BLaER1 treated with 17β-estradiol and CSF1 and Interleukin-3, amounts not matched to agents 10 nM and 100 nM (cell line): ENCODE measurements at regions not wholly inside any gene's neighbourhood (a gene's known extent, or its start where the extent isn't known, plus 50 kb on each side); places are given as distances from the start of the nearest gene placed in this dataset.

ENCODE experiments used
- H3K27ac ChIP-seq, 11 experiments: shearing (Covaris generic); formaldehyde crosslinking; 2 replicates each; pipeline ENCODE4 v1.8.1; 2022
- H3K27me3 ChIP-seq, 11 experiments: shearing (Covaris generic); formaldehyde crosslinking; 2 replicates each; pipeline ENCODE4 v1.8.1; 2022
- H3K36me3 ChIP-seq, 11 experiments: shearing (Covaris generic); formaldehyde crosslinking; 2 replicates each; pipeline ENCODE4 v1.8.1; 2022
- H3K4me1 ChIP-seq, 10 experiments: shearing (Covaris generic); formaldehyde crosslinking; 2 replicates each; pipeline ENCODE4 v1.8.1; 2022
- H3K4me2 ChIP-seq, 11 experiments: shearing (Covaris generic); formaldehyde crosslinking; 2 replicates each; pipeline ENCODE4 v1.8.1; 2022
- H3K4me3 ChIP-seq, 10 experiments: shearing (Covaris generic); formaldehyde crosslinking; 2 replicates each; pipeline ENCODE4 v1.8.1; 2022
- H3K9ac ChIP-seq, 11 experiments: shearing (Covaris generic); formaldehyde crosslinking; 2 replicates each; pipeline ENCODE4 v1.8.1; 2022
- H3K9me3 ChIP-seq, 11 experiments: shearing (Covaris generic); formaldehyde crosslinking; replicated peaks in 1 of 11; 2 replicates each; pipeline ENCODE4 v1.8.1; 2022
- H4K20me1 ChIP-seq, 11 experiments: shearing (Covaris generic); formaldehyde crosslinking; 2 replicates each; pipeline ENCODE4 v1.8.1; 2022
- Cebpa-rat ChIP-seq, 11 experiments: shearing (Covaris generic); IDR thresholded peaks; 2 replicates each; pipeline ENCODE4 v1.8.1; 2022

DNA sequence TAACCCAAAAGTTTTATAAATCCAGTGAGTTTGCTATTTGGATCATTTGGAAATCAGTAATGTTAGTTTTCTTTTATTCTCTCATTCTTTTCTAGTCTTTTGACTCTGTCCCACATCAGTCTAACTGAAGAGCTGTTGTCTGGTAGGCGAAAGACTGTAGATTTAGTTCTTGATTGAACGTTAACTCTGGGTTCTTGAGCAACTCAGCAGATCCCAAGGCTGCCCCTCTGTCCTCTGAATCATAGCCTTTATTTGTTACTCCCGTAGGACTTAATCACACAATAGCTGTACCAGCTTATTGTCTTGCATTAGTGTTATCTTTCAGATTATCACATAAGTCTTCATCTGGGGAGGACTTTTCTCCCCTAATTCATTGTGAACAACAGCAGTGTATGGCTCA is 119.3 kb upstream of the TOM1L1 start:
- H3K27me3 ChIP-seq: no peaks in the 10 kb centered on the region
- H3K4me2 ChIP-seq: no peak overlapping the region
- H4K20me1 ChIP-seq: no peaks in the 10 kb centered on the region
- no peaks in the 10 kb centered on the region for H3K9me3 ChIP-seq
- TF ChIP-seq Cebpa-rat (IDR thresholded peaks at IDR 0.05): no peak
- H3K4me3 ChIP-seq: no peak overlapping the region
- H3K27ac ChIP-seq: no peak overlapping the region
- H3K4me1 ChIP-seq: no peaks in the 10 kb centered on the region
- no peak overlapping the region for H3K9ac ChIP-seq
- no peaks in the 10 kb centered on the region for H3K36me3 ChIP-seq

DNA sequence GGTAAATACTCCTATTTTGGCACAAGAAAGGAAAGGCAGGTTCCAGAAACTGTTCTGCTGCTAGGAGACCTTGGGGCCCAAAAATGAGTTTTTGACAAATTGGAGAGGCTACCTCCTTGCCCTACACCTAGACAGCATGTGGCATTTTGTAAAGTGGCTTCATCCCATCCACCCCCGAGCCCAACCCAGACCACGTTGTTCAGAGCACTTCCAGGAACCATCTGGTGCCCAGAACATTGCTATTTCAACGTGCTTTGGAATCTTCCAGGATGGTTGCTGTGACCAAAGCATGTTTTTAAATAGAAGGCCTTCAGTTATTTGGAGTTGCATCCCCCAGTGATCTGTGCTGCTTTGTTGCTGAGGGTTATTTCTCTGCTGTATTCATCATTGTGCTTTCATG is 116.3 kb upstream of the TOM1L1 start:
- no peak overlapping the region for H3K9ac ChIP-seq
- no peaks in the 10 kb centered on the region for H3K9me3 ChIP-seq
- no peaks in the 10 kb centered on the region for H3K27me3 ChIP-seq
- H3K4me2 ChIP-seq: no peak overlapping the region
- H3K36me3 ChIP-seq: no peaks in the 10 kb centered on the region
- no peaks in the 10 kb centered on the region for H4K20me1 ChIP-seq
- no peaks in the 10 kb centered on the region for H3K4me1 ChIP-seq
- TF ChIP-seq Cebpa-rat (IDR thresholded peaks at IDR 0.05): no peak
- H3K27ac ChIP-seq: no peak overlapping the region
- H3K4me3 ChIP-seq: no peak overlapping the region

DNA sequence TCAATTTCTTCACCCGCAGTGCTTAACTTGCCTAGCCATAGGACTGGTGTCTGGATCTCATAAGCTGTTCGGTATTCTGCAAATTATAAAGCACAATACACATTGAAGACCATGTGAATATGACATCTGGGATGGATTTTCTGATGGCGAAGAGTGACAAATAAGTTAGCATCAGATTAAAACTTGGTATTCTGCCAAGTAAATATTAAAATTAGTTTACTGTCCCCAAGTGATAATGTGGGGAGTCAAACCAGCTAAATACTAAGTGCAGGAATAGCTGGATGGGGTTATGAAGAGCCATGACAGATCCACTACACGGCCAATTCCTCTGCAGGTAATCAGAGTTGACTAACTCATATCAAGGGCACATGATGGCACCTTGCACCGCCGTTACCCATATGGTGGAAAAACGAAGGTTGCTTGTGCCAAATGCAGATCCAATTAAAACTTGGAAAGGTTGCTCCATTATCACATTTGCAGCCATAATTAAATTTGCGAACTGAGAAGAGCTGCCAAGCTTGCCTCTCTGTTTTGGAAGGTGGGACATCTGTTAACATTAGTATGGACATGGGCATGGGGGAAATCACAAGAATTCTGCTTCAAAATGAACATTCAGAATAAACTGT is 114.9 kb upstream of the TOM1L1 start:
- no peak overlapping the region for H3K9ac ChIP-seq
- no peaks in the 10 kb centered on the region for H4K20me1 ChIP-seq
- H3K4me2 ChIP-seq: no peak overlapping the region
- H3K36me3 ChIP-seq: no peaks in the 10 kb centered on the region
- H3K4me1 ChIP-seq: no peaks in the 10 kb centered on the region
- no peak overlapping the region for H3K4me3 ChIP-seq
- no peaks in the 10 kb centered on the region for H3K27me3 ChIP-seq
- no peak overlapping the region for H3K27ac ChIP-seq
- no peaks in the 10 kb centered on the region for H3K9me3 ChIP-seq
- TF ChIP-seq Cebpa-rat (IDR thresholded peaks at IDR 0.05): no peak

DNA sequence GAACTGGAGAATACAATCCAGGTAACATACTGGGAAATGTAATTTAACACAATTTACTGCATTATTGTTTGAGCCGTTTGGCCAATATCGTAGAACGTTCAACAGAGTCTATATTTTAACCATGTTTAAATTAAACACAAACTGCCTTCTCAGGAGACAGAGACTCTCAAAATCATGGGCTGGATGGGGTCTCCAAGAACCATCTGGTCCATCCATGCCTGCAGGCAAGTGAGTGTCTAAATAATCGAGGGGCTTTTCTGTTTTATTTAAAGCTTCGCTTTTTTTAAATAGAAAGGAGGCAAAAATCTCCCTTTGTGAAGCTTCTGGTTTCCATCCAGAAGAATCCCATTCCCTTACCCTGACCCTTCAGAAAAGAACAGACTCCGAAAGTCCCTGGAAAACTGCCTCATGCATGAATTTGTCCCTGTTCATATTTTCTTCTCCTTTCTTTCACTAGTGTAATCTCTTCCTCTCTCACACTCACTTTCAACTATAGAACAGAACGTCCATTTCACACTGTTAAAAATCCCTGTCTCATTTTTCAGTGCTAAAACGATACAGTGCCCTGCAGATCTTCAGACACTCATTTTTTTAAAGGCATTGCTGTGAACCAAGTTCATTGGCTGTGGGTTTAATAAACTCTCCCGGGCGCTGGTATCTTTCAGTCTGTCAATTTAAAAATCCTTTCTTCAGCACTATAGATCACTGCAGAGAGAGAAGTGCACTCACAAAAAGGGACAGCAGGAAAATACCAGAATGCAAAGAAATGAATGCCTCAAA is 111.4 kb upstream of the TOM1L1 start:
- peaks cover 0 to 5% (median 3%) of the 10 kb centered on the region in 11 experiments; a peak in 11 of 22 replicates for H3K9me3 ChIP-seq
- TF ChIP-seq Cebpa-rat (IDR thresholded peaks at IDR 0.05): no peak
- no peaks in the 10 kb centered on the region for H4K20me1 ChIP-seq
- no peak overlapping the region for H3K4me2 ChIP-seq
- no peak overlapping the region for H3K9ac ChIP-seq
- no peak overlapping the region for H3K27ac ChIP-seq
- H3K4me1 ChIP-seq: no peaks in the 10 kb centered on the region
- H3K27me3 ChIP-seq: no peaks in the 10 kb centered on the region
- no peak overlapping the region for H3K4me3 ChIP-seq
- H3K36me3 ChIP-seq: no peaks in the 10 kb centered on the region

DNA sequence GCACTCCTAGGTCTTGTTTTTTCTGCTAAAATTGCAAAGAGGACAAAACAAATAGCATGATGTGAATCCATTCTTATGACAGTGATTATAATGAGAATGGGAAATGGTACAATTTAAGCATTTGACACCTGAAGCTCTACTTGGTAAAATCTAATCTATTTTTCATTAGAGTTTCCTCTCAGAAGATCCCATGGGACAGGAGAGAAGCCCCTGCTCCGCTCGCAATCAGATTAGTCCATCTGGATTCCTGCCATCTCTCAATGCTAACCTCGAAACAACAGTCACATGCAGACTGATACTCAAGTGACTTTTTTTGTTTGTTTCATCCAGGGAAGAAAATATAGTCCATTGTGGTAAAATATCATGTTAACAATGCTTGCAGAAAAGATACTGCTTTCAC is 107.4 kb upstream of the TOM1L1 start:
- H3K9me3 ChIP-seq: peaks cover 0 to 12% (median 8%) of the 10 kb centered on the region in 11 experiments; a peak in 12 of 22 replicates
- no peak overlapping the region for H3K27ac ChIP-seq
- H3K4me2 ChIP-seq: no peak overlapping the region
- peaks cover 0 to 8% (median 3%) of the 10 kb centered on the region in 10 experiments; a peak in 3 of 20 replicates for H3K4me1 ChIP-seq
- H3K9ac ChIP-seq: no peak overlapping the region
- no peak overlapping the region for H3K4me3 ChIP-seq
- H3K27me3 ChIP-seq: no peaks in the 10 kb centered on the region
- H4K20me1 ChIP-seq: no peaks in the 10 kb centered on the region
- TF ChIP-seq Cebpa-rat (IDR thresholded peaks at IDR 0.05): no peak
- H3K36me3 ChIP-seq: no peaks in the 10 kb centered on the region

DNA sequence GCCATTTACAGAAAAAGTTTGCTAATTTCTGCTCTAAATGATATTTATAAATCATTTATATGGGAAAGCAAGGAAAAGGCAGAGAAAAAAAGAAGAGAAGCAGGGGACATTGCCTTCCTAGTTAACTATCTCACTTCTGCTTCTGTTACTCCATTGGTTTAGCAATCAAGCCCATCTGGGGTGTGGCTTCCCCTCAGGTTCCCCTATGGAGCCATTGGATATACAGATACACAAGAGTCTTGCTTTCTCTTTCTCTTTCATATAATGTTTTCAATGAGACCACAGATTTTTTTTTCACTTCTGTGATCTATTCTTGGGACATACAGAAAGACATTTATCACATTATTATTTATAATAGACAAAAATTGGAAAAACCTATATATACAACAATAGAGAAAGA is 105.6 kb upstream of the TOM1L1 start:
- Histone ChIP-seq H4K20me1 (no peaks in the 10 kb centered on the region), H3K9me3 (peaks cover 0 to 14% (median 8%) of the 10 kb centered on the region in 11 experiments; a peak in 12 of 22 replicates), H3K4me2 (peak overlapping the region in 5 of 11 experiments; percentile 16 to 40 (median 17); a peak in 5 of 22 replicates), H3K27ac (peak overlapping the region in 2 of 11 experiments; percentile 49 to 57; a peak in 4 of 22 replicates), H3K4me1 (peaks cover 0 to 8% (median 3%) of the 10 kb centered on the region in 10 experiments; a peak in 3 of 20 replicates), H3K4me3 (no peak overlapping the region), H3K9ac (no peak overlapping the region), H3K36me3 (no peaks in the 10 kb centered on the region), H3K27me3 (no peaks in the 10 kb centered on the region)
- TF ChIP-seq Cebpa-rat (IDR thresholded peaks at IDR 0.05): 0 out of 22 replicates have a peak, but pooled peaks of 1 of the 11 experiments have one; percentile 25

DNA sequence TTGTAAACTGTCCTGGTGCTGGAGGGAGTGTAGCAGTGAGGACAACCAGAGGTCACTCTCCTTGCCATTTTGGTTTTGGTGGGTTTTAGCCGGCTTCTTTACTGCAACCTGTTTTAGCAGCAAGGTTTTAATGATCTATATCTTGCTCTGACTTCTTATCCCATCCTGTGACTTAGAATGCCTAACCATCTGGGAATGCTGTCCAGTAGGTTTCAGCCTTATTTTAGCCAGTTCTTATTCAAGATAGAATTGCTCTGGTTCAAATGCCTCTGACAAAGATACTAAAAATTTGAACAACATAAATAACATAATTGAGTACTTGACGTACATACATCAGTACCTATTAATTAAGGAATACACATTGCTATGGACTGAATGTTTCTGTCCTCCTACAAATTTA is 93.3 kb upstream of the TOM1L1 start:
- Histone ChIP-seq H4K20me1 (no peaks in the 10 kb centered on the region), H3K27me3 (no peaks in the 10 kb centered on the region), H3K36me3 (no peaks in the 10 kb centered on the region), H3K4me2 (no peak overlapping the region), H3K9me3 (no peaks in the 10 kb centered on the region), H3K4me3 (no peak overlapping the region), H3K4me1 (no peaks in the 10 kb centered on the region), H3K9ac (no peak overlapping the region), H3K27ac (no peak overlapping the region)
- no peak for TF ChIP-seq Cebpa-rat (IDR thresholded peaks at IDR 0.05)

DNA sequence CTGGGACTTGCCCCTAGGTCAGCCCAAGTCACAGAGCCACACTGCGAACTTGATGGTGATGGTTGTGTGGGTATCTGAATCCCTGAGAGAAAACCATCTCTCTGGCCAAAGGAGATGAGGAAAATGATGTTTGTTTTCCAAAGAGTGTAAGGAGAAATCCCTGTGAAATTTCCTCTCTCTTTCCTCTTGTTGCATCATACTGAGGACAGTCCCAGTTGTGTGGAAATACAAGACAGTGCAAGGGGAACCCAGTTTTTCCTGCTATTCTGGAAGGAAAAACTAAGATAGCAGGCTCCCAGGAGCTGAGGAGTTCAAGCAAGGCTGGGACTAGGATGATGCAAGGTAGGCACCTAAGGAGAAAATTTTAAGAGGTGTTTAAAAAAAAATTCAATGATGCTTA is 86.8 kb upstream of the TOM1L1 start:
- H3K4me1 ChIP-seq: no peaks in the 10 kb centered on the region
- H3K36me3 ChIP-seq: no peaks in the 10 kb centered on the region
- no peak overlapping the region for H3K4me2 ChIP-seq
- H3K9me3 ChIP-seq: no peaks in the 10 kb centered on the region
- no peak overlapping the region for H3K4me3 ChIP-seq
- no peaks in the 10 kb centered on the region for H4K20me1 ChIP-seq
- TF ChIP-seq Cebpa-rat (IDR thresholded peaks at IDR 0.05): no peak
- H3K27me3 ChIP-seq: no peaks in the 10 kb centered on the region
- H3K27ac ChIP-seq: no peak overlapping the region
- H3K9ac ChIP-seq: no peak overlapping the region

DNA sequence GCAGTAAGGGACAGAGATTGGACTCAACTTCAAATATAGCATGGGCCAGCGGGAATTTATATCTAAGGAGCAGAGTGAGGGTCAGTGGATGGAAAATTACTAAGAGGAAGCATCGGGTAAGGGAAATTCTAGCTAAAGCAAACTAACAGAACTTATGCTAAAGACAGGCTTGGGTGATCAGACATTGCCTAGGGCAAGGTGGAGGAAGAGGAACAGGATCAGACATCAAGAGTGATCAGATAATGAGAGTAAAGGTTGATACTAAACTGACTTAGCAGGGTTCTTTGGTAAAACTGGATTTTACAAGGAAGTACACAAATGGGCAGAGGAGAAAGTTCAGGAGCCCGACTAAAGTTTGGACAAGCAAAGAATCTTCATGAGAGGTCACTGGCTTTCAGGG is 86.3 kb upstream of the TOM1L1 start:
- H3K9ac ChIP-seq: no peak overlapping the region
- no peak for TF ChIP-seq Cebpa-rat (IDR thresholded peaks at IDR 0.05)
- H4K20me1 ChIP-seq: no peaks in the 10 kb centered on the region
- H3K36me3 ChIP-seq: no peaks in the 10 kb centered on the region
- no peaks in the 10 kb centered on the region for H3K9me3 ChIP-seq
- no peak overlapping the region for H3K4me2 ChIP-seq
- no peak overlapping the region for H3K4me3 ChIP-seq
- H3K27me3 ChIP-seq: no peaks in the 10 kb centered on the region
- H3K27ac ChIP-seq: no peak overlapping the region
- no peaks in the 10 kb centered on the region for H3K4me1 ChIP-seq

DNA sequence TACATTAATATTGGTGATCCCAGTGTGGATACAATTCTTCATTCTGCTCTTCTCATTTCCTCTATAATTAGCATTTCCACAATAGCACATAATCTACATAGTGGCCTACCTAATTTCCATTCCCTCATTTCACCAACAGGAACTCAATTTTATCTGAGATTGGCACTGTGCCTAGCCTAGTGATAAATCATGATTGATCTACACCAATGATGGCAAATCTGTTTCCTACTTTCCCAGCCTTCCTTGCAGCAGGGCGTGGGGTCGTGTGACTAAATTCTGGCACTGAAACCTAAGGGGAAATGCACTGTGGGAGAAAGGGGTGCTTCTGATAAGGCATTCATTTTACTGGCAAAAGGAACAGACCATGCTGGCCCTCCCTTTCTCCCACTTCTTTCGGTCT is 66.6 kb upstream of the TOM1L1 start:
- Histone ChIP-seq H4K20me1 (no peaks in the 10 kb centered on the region), H3K27ac (no peak overlapping the region), H3K4me3 (no peak overlapping the region), H3K4me1 (no peaks in the 10 kb centered on the region), H3K27me3 (no peaks in the 10 kb centered on the region), H3K9ac (no peak overlapping the region), H3K9me3 (peaks cover 15 to 20% (median 16%) of the 10 kb centered on the region in 11 experiments), H3K4me2 (no peak overlapping the region), H3K36me3 (no peaks in the 10 kb centered on the region)
- no peak for TF ChIP-seq Cebpa-rat (IDR thresholded peaks at IDR 0.05)
